Esophagus squamous epithelium (tissue), 4 donors: ENCODE measurements at regions not wholly inside any gene's neighbourhood (a gene's known extent, or its start where the extent isn't known, plus 50 kb on each side); places are given as distances from the start of the nearest gene placed in this dataset.

ENCODE experiments used
- CTCF ChIP-seq, 6 experiments: fragments of 450-650 bp in 4 of 6; fragments of 200-600 bp in 2 of 6; sonication (generic) in 2 of 6; IDR thresholded peaks; one replicate each; pipeline ENCODE4 v1.5.1; 2016 to 2019; ENCODE audit warnings: antibody characterized with exemption in 6 of 6, mild to moderate bottlenecking in 4 of 6, moderate library complexity in 4 of 6
- POLR2A ChIP-seq, 4 donors: fragments of 450-650 bp; IDR thresholded peaks; one replicate each; pipeline ENCODE4 v1.6.1; 2017; ENCODE audit warnings: antibody characterized with exemption in 4 of 4, mild to moderate bottlenecking in 4 of 4, moderate library complexity in 3 of 4

DNA sequence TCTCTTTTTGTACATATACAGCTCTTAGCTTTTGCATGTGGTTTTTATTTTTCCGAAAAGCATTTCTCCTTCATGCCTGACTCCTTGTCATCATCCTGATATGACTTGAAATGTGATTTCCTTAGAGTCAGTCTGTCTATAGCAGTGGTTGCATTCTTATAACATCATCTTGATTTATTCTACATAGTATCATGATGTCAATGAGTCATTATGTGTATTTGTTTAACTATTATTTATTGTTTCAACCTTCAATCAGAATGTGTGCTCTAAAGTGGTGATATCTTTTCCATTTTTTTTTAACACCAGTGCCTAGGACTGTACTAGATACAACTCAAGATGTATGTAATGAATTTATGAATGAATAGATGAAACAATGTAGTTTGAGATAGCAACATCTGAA lies 354.9 kb upstream of the CDH8 start:
- TF ChIP-seq CTCF (IDR thresholded peaks at IDR 0.05) (no peak), POLR2A (IDR thresholded peaks at IDR 0.05) (no peak)
